ENCODE measurements at regions not wholly inside any gene's neighbourhood (a gene's known extent, or its start where the extent isn't known, plus 50 kb on each side); places are given as distances from the start of the nearest gene placed in this dataset.

DNA sequence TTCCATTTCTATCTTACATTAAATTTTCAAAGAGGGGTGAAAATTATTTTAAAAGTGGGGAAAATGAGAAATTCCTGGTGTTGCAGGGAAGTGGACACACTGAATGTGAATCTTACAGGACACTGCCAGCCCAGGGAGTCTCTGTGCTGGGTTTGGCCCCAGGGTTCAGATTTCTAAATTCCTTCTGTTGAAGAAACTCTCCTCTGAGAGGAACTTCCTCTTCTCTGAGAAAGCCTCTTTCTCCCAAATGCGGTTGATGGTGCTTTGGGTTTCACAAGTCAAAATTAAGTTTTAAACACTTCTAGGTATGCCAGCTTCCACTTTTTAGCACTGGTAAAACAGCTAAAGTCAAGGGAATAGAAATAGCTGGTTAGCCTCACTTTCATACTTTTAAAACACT is 317.9 kb upstream of the ITGA1 start:
- no peak for TF ChIP-seq EZH2 (IDR thresholded peaks at IDR 0.05; ENCODE audit: low read length, unreplicated experiment)
- TF ChIP-seq, protein P1, sequence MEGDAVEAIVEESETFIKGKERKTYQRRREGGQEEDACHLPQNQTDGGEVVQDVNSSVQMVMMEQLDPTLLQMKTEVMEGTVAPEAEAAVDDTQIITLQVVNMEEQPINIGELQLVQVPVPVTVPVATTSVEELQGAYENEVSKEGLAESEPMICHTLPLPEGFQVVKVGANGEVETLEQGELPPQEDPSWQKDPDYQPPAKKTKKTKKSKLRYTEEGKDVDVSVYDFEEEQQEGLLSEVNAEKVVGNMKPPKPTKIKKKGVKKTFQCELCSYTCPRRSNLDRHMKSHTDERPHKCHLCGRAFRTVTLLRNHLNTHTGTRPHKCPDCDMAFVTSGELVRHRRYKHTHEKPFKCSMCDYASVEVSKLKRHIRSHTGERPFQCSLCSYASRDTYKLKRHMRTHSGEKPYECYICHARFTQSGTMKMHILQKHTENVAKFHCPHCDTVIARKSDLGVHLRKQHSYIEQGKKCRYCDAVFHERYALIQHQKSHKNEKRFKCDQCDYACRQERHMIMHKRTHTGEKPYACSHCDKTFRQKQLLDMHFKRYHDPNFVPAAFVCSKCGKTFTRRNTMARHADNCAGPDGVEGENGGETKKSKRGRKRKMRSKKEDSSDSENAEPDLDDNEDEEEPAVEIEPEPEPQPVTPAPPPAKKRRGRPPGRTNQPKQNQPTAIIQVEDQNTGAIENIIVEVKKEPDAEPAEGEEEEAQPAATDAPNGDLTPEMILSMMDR (conservative IDR thresholded peaks at IDR 0.05; ENCODE audit: low read depth, low read length), result no peak
- no peak for TF ChIP-seq EZH2phosphoT487 (IDR thresholded peaks at IDR 0.05; ENCODE audit: borderline replicate concordance, low read length)

Data from PC-3 (cell line).